ENCODE measurements at regions not wholly inside any gene's neighbourhood (a gene's known extent, or its start where the extent isn't known, plus 50 kb on each side); places are given as distances from the start of the nearest gene placed in this dataset.
"Not testable (repeated sequence)": the region's sequence is repeated elsewhere in the genome, so short reads cannot be mapped to it uniquely, and the experiment has no call there.

GRCh38 chr14:84468153-84468552, 1061.8 kb upstream of the FLRT2 start:
- H3K27me3 ChIP-seq (ENCODE audit: control insufficient read depth, insufficient read depth, low read length) = no peaks in the 10 kb centered on the region
- TF ChIP-seq CTCF (IDR thresholded peaks at IDR 0.05; ENCODE audit: insufficient read depth, low read length, poor library complexity, severe bottlenecking) = no peak
- DNase-seq (ENCODE audit: low read depth) = no peak

GRCh38 chr14:84477996-84478395, 1051.9 kb upstream of the FLRT2 start:
- no peak overlapping the region for H3K4me3 ChIP-seq (ENCODE audit: low read depth, low read length)
- no peak for TF ChIP-seq CTCF (IDR thresholded peaks at IDR 0.05; ENCODE audit: insufficient read depth, low read length, poor library complexity, severe bottlenecking)
- H3K27me3 ChIP-seq (ENCODE audit: control insufficient read depth, insufficient read depth, low read length) = no peaks in the 10 kb centered on the region
- no peaks in the 10 kb centered on the region for H3K36me3 ChIP-seq (ENCODE audit: control insufficient read depth, insufficient read depth, low read length)
- DNase-seq (ENCODE audit: low read depth) = no peak

More at GRCh38 chr14:84468153-84468552, 1061.8 kb upstream of the FLRT2 start:
- no peaks in the 10 kb centered on the region for H3K36me3 ChIP-seq (ENCODE audit: control insufficient read depth, insufficient read depth, low read length)
- no peak overlapping the region for H3K4me3 ChIP-seq (ENCODE audit: low read depth, low read length)

DNA sequence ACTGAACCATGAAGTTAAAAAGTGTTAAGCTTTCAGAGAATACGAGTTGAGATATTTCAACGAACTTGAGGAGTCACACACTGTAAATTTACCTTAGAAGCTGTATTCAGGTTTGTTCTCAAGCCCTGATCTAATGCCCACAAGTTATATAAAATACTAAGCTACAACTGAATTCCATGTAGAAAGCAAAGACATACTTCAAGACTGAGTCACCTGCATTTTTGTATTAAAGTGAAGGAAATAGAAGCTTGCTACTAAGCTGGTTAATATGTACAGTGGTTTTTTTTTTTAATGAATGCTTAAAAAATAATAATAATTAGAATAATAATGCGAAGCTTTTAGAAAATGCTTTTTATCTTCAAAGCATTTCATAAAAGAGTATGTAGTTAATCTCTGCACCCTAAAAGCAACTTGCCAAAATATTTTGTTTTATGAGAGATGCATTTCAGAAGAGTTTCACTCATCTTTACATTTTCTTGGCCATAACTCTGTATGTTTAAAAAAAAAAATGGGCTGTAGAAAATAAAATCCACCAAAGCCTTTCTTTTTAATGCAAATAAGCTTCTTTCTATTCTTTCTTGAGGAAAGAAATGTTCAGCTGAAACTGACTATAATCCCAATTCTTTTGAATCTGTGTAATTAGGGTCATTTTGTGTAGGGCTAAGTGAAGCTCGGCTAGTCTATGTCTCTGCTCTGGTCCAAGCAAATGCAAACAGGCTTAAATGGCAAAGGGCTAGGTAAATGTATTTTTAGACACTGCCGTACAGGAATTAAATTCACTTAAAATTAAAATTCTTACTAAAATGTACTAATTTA, 1047.5 kb upstream of the FLRT2 start:
- TF ChIP-seq CTCF (IDR thresholded peaks at IDR 0.05; ENCODE audit: insufficient read depth, low read length, poor library complexity, severe bottlenecking) = no peak
- no peaks in the 10 kb centered on the region for H3K27me3 ChIP-seq (ENCODE audit: control insufficient read depth, insufficient read depth, low read length)
- H3K36me3 ChIP-seq (ENCODE audit: control insufficient read depth, insufficient read depth, low read length) = no peaks in the 10 kb centered on the region
- DNase-seq (ENCODE audit: low read depth) = peak; percentile 56
- no peak overlapping the region for H3K4me3 ChIP-seq (ENCODE audit: low read depth, low read length)

- Histone ChIP-seq H3K4me3 (ENCODE audit: low read depth, low read length) (no peak overlapping the region), H3K36me3 (ENCODE audit: control insufficient read depth, insufficient read depth, low read length) (no peaks in the 10 kb centered on the region), H3K27me3 (ENCODE audit: control insufficient read depth, insufficient read depth, low read length) (no peaks in the 10 kb centered on the region)
- DNase-seq (ENCODE audit: low read depth) = no peak
- no peak for TF ChIP-seq CTCF (IDR thresholded peaks at IDR 0.05; ENCODE audit: insufficient read depth, low read length, poor library complexity, severe bottlenecking)
Observed at GRCh38 chr14:84483072-84483420, 1046.9 kb upstream of the FLRT2 start.

DNA sequence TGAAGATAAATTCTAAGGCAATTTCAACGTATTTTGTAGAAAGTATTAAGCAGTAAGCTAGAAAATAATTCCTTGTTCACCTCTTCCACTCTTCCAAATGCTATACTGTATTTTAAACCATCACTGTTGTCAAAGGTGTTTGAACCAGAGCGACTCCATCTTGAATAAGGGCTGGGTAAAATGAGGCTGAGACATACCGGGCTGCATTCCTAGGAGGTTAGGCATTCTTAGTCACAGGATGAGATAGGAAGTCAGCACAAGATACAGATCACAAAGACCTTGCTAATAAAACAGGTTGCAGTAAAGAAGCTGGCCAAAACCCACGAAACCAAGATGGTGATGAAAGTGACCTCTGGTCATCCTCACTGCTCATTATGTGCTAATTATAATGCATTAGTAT, 1045.7 kb upstream of the FLRT2 start:
- not testable (repeated sequence) for H3K27me3 ChIP-seq (ENCODE audit: control insufficient read depth, insufficient read depth, low read length); DNase-seq (ENCODE audit: low read depth); H3K36me3 ChIP-seq (ENCODE audit: control insufficient read depth, insufficient read depth, low read length); H3K4me3 ChIP-seq (ENCODE audit: low read depth, low read length)

GRCh38 chr14:84485036-84485435, 1044.9 kb upstream of the FLRT2 start:
- Histone ChIP-seq H3K4me3 (ENCODE audit: low read depth, low read length) (no peak overlapping the region), H3K36me3 (ENCODE audit: control insufficient read depth, insufficient read depth, low read length) (no peaks in the 10 kb centered on the region), H3K27me3 (ENCODE audit: control insufficient read depth, insufficient read depth, low read length) (no peaks in the 10 kb centered on the region)
- TF ChIP-seq CTCF (IDR thresholded peaks at IDR 0.05; ENCODE audit: insufficient read depth, low read length, poor library complexity, severe bottlenecking) = no peak
- DNase-seq (ENCODE audit: low read depth) = no peak

All from kidney epithelial cell (primary cell).